PC-3 (cell line): ENCODE measurements at regions not wholly inside any gene's neighbourhood (a gene's known extent, or its start where the extent isn't known, plus 50 kb on each side); places are given as distances from the start of the nearest gene placed in this dataset.

Experiments
- ATAC-seq: fragments of 200-7000 bp; cut with Tn5 transposase; 2 replicates; pipeline ENCODE4 v1.9.1; 2020; ENCODE audit warnings: mild to moderate bottlenecking, moderate library complexity
- BruUV-seq: library from RNA; stranded (reverse); fragments of 400-500 nt; replicated peaks from 2 replicates; lab custom pipeline; 2021; lab: Mats Ljungman, UMichigan
- CTCF ChIA-PET: fragments of 300-600 bp; sonication (Branson Sonifier 250); formaldehyde crosslinking; loops from one replicate; lab custom pipeline; 2022; ENCODE audit warnings: antibody characterized with exemption; lab: Charles Lee
- POLR2A ChIA-PET: fragments of 300-600 bp; sonication (Branson Sonifier 250); formaldehyde crosslinking; loops from one replicate; lab custom pipeline; 2022; ENCODE audit warnings: antibody characterized with exemption; ENCODE audit not compliant: unreplicated experiment; lab: Charles Lee
- DNase-seq: peaks from one replicate; pipeline ENCODE4 v3.0.0-alpha.2; 2015
- H2AFZ ChIP-seq: fragments of 300-600 bp; sonication (generic); 2 replicates; pipeline ENCODE4 v1.6.0; 2016; ENCODE audit warnings: antibody characterized with exemption, low read length
- H3F3A ChIP-seq: fragments of 300-600 bp; sonication (generic); one replicate; pipeline ENCODE4 v1.6.0; 2017; ENCODE audit warnings: antibody characterized with exemption, low read length, control low read depth, mild to moderate bottlenecking; ENCODE audit not compliant: unreplicated experiment
- H3K27ac ChIP-seq: fragments of 300-600 bp; sonication (generic); 2 replicates; pipeline ENCODE4 v1.5.1; 2016; ENCODE audit warnings: mild to moderate bottlenecking, low read length
- H3K27me3 ChIP-seq: fragments of 300-600 bp; sonication (generic); 2 replicates; pipeline ENCODE4 v1.6.1; 2016; ENCODE audit warnings: low read length, mixed read lengths
- H3K36me3 ChIP-seq: fragments of 300-600 bp; sonication (generic); 2 replicates; pipeline ENCODE4 v1.6.1; 2016; ENCODE audit warnings: low read depth, mixed run types, low read length, mixed read lengths
- H3K4me1 ChIP-seq: fragments of 300-600 bp; sonication (generic); 2 replicates; pipeline ENCODE4 v1.5.1; 2016; ENCODE audit warnings: low read length; ENCODE audit not compliant: insufficient read depth
- H3K4me2 ChIP-seq: fragments of 300-600 bp; sonication (generic); 2 replicates; pipeline ENCODE4 v1.6.0; 2016; ENCODE audit warnings: low read length
- H3K4me3 ChIP-seq: fragments of 300-600 bp; sonication (generic); 2 replicates; pipeline ENCODE4 v1.5.1; 2016; ENCODE audit warnings: mild to moderate bottlenecking, low read length, mixed read lengths
- H3K79me2 ChIP-seq: fragments of 300-600 bp; sonication (generic); 2 replicates; pipeline ENCODE4 v1.6.1; 2017; ENCODE audit warnings: low read length, mixed read lengths
- H3K9ac ChIP-seq: fragments of 300-600 bp; sonication (generic); 2 replicates; pipeline ENCODE4 v1.6.0; 2016; ENCODE audit warnings: mild to moderate bottlenecking, low read length
- H3K9me2 ChIP-seq: fragments of 300-600 bp; sonication (generic); replicated peaks from 2 replicates; pipeline ENCODE4 v1.6.1; 2016; ENCODE audit warnings: mixed run types, low read length, mixed read lengths
- H3K9me3 ChIP-seq: fragments of 300-600 bp; sonication (generic); 2 replicates; pipeline ENCODE4 v1.6.1; 2016; ENCODE audit warnings: low read length, mixed read lengths
- H4K20me1 ChIP-seq: fragments of 300-600 bp; sonication (generic); 2 replicates; pipeline ENCODE4 v1.6.1; 2016; ENCODE audit warnings: low read length, mixed read lengths
- CTCF ChIP-seq: fragments of 300-600 bp; sonication (generic); conservative IDR thresholded peaks from 2 replicates; pipeline ENCODE4 v1.5.1; 2017; ENCODE audit warnings: antibody characterized with exemption, low read depth, mild to moderate bottlenecking, low read length
- EZH2 ChIP-seq: fragments of 300-600 bp; sonication (generic); IDR thresholded peaks from one replicate; pipeline ENCODE4 v1.6.1; 2017; ENCODE audit warnings: antibody characterized with exemption, mild to moderate bottlenecking, low read length; ENCODE audit not compliant: unreplicated experiment
- EZH2phosphoT487 ChIP-seq: fragments of 300-600 bp; sonication (generic); IDR thresholded peaks from 2 replicates; pipeline ENCODE4 v1.6.1; 2018; ENCODE audit warnings: mild to moderate bottlenecking, antibody characterized with exemption, low read length, borderline replicate concordance
- intact Hi-C: fragments of 100-400 bp; cut with micrococcal nuclease; formaldehyde crosslinking; loops from 2 replicates; pipeline ENCODE4 v1.9.0; 2023

GRCh38 chr2:14547830-14548229, 84.7 kb upstream of the LRATD1 start:
- BruUV-seq = no TSS peak
- Histone ChIP-seq H3K9ac (no peak overlapping the region), H4K20me1 (no peaks in the 10 kb centered on the region), H3K79me2 (no peaks in the 10 kb centered on the region), H3K27ac (no peak overlapping the region), H3K9me3 (no peaks in the 10 kb centered on the region), H3K36me3 (no peaks in the 10 kb centered on the region), H3K27me3 (no peaks in the 10 kb centered on the region), H3K4me2 (no peak overlapping the region), H3F3A (no peaks in the 10 kb centered on the region), H3K9me2 (peaks cover 7% of the 10 kb centered on the region; the same call in 1 of the 2 replicates), H3K4me3 (no peak overlapping the region), H2AFZ (no peak overlapping the region), H3K4me1 (peaks cover 7% of the 10 kb centered on the region)
- DNase-seq (no peak), ATAC-seq (no peak)
- intact Hi-C loops = no loop called here
- ChIA-PET CTCF (no interaction called here), POLR2A (no interaction called here)
- TF ChIP-seq CTCF (no peak), EZH2phosphoT487 (no peak), EZH2 (no peak)

GRCh38 chr2:14550658-14551057, 81.9 kb upstream of the LRATD1 start:
- Histone ChIP-seq H3K4me1 (peaks cover 25% of the 10 kb centered on the region), H3K4me3 (no peak overlapping the region), H3K4me2 (no peak overlapping the region), H4K20me1 (no peaks in the 10 kb centered on the region), H3K9ac (no peak overlapping the region), H2AFZ (no peak overlapping the region), H3K9me3 (no peaks in the 10 kb centered on the region), H3F3A (no peaks in the 10 kb centered on the region), H3K9me2 (peaks cover 7% of the 10 kb centered on the region; the same call in 1 of the 2 replicates), H3K27ac (no peak overlapping the region), H3K36me3 (no peaks in the 10 kb centered on the region), H3K79me2 (no peaks in the 10 kb centered on the region), H3K27me3 (no peaks in the 10 kb centered on the region)
- ATAC-seq = no peak
- DNase-seq = no peak
- ChIA-PET CTCF (no interaction called here), POLR2A (no interaction called here)
- TF ChIP-seq CTCF (no peak), EZH2 (no peak), EZH2phosphoT487 (no peak)
- BruUV-seq = no TSS peak
- intact Hi-C loops = no loop called here

- H2AFZ ChIP-seq = no peak overlapping the region
- peaks cover 25% of the 10 kb centered on the region for H3K4me1 ChIP-seq
- H3K4me2 ChIP-seq = no peak overlapping the region
- H4K20me1 ChIP-seq = no peaks in the 10 kb centered on the region
- intact Hi-C loops = no loop called here
- H3K79me2 ChIP-seq = no peaks in the 10 kb centered on the region
- no peak overlapping the region for H3K9ac ChIP-seq
- TF ChIP-seq EZH2phosphoT487 (no peak), CTCF (no peak), EZH2 (no peak)
- no peak for ATAC-seq
- peaks cover 7% of the 10 kb centered on the region; the same call in 1 of the 2 replicates for H3K9me2 ChIP-seq
- no peaks in the 10 kb centered on the region for H3K27me3 ChIP-seq
- no peaks in the 10 kb centered on the region for H3K36me3 ChIP-seq
- POLR2A ChIA-PET = no interaction called here
- DNase-seq = no peak
- H3K27ac ChIP-seq = no peak overlapping the region
- no TSS peak for BruUV-seq
- no peak overlapping the region for H3K4me3 ChIP-seq
- H3F3A ChIP-seq = no peaks in the 10 kb centered on the region
- CTCF ChIA-PET = no interaction called here
- no peaks in the 10 kb centered on the region for H3K9me3 ChIP-seq
Observed at GRCh38 chr2:14551069-14551468, 81.4 kb upstream of the LRATD1 start.
